Endothelial cell of umbilical vein (primary cell): ENCODE measurements at regions not wholly inside any gene's neighbourhood (a gene's known extent, or its start where the extent isn't known, plus 50 kb on each side); places are given as distances from the start of the nearest gene placed in this dataset.

ENCODE experiments used
- BruUV-seq: library from RNA; stranded (reverse); fragments of 400-500 nt; replicated peaks from 2 replicates; lab custom pipeline; 2021; lab: Mats Ljungman, UMichigan
- CTCF ChIA-PET: fragments of 300-600, 350-600 bp; sonication (Branson Sonifier 250); formaldehyde crosslinking; loops from one replicate; lab custom pipeline; 2021; ENCODE audit warnings: antibody characterized with exemption, inconsistent platforms; lab: Charles Lee
- POLR2A ChIA-PET: fragments of 300-600, 350-600 bp; sonication (Branson Sonifier 250); formaldehyde crosslinking; loops from one replicate; lab custom pipeline; 2021; ENCODE audit warnings: antibody characterized with exemption, inconsistent platforms; lab: Charles Lee
- DNase-seq: peaks from one replicate; pipeline ENCODE4 v3.0.0-alpha.2; 2011; ENCODE audit warnings: low read depth, low spot score
- FAIRE-seq: peaks from 2 replicates; lab custom pipeline; 2011; peaks lifted over from hg19 to GRCh38; lab: Jason Lieb, UNC
- H2AFZ ChIP-seq: 2 replicates; pipeline ENCODE4 v1.6.0; 2012; ENCODE audit warnings: low read depth, low read length, control low read depth, inconsistent platforms
- H3K27ac ChIP-seq: 2 replicates; pipeline ENCODE4 v1.5.1; 2011; ENCODE audit warnings: low read depth, mild to moderate bottlenecking, control low read depth, low read length, moderate library complexity; ENCODE audit not compliant: insufficient read depth
- H3K27me3 ChIP-seq, 2 experiments: 2 replicates each; pipeline versions ENCODE4 v1.6.0 to v1.6.1; 2011; ENCODE audit warnings: low read length in 2 of 2, mixed read lengths in 1 of 2; ENCODE audit not compliant: control insufficient read depth in 2 of 2, insufficient read depth in 2 of 2
- H3K36me3 ChIP-seq, 2 experiments: 2 replicates in 1 of 2; 3 replicates in 1 of 2; pipeline ENCODE4 v1.5.1; 2011; ENCODE audit warnings: low read length in 2 of 2, mild to moderate bottlenecking in 1 of 2, moderate library complexity in 1 of 2; ENCODE audit not compliant: control insufficient read depth in 2 of 2, insufficient read depth in 2 of 2; ENCODE audit errors: extremely low read depth in 1 of 2
- H3K4me1 ChIP-seq: 3 replicates; pipeline ENCODE4 v1.5.1; 2011; ENCODE audit warnings: mild to moderate bottlenecking, low read length; ENCODE audit not compliant: control insufficient read depth, insufficient read depth; ENCODE audit errors: extremely low read depth
- H3K4me2 ChIP-seq: 2 replicates; pipeline ENCODE4 v1.6.1; 2011; ENCODE audit warnings: low read length, control low read depth, mixed read lengths; ENCODE audit not compliant: insufficient read depth
- H3K4me3 ChIP-seq, 3 experiments: fragments of 200-600 bp in 1 of 3; sonication (generic), shearing (Covaris generic) in 1 of 3; replicated peaks in 1 of 3; 2 replicates each; pipeline ENCODE4 v1.5.1; 2011 to 2016; ENCODE audit warnings: control low read depth in 3 of 3, low read length in 3 of 3, mild to moderate bottlenecking in 2 of 3, inconsistent platforms in 1 of 3, low read depth in 1 of 3, moderate library complexity in 1 of 3; ENCODE audit not compliant: insufficient read depth in 1 of 3
- H3K79me2 ChIP-seq: 2 replicates; pipeline ENCODE4 v1.6.0; 2012; ENCODE audit warnings: low read length, inconsistent platforms; ENCODE audit not compliant: control insufficient read depth, insufficient read depth
- H3K9ac ChIP-seq: replicated peaks from 2 replicates; pipeline ENCODE3; 2011; ENCODE audit warnings: low read length, control low read depth; ENCODE audit not compliant: insufficient read depth; ENCODE audit errors: extremely low read depth
- H3K9me1 ChIP-seq: replicated peaks from 3 replicates; pipeline ENCODE4 v1.6.0; 2011; ENCODE audit warnings: mild to moderate bottlenecking, low read length; ENCODE audit not compliant: control insufficient read depth, insufficient read depth; ENCODE audit errors: extremely low read depth
- H3K9me3 ChIP-seq: replicated peaks from 2 replicates; pipeline ENCODE4 v1.5.1; 2012; ENCODE audit warnings: low read length, inconsistent platforms; ENCODE audit not compliant: control insufficient read depth, insufficient read depth
- H4K20me1 ChIP-seq: replicated peaks from 2 replicates; pipeline ENCODE3; 2011; ENCODE audit warnings: mild to moderate bottlenecking, low read length; ENCODE audit not compliant: control insufficient read depth, insufficient read depth; ENCODE audit errors: extremely low read depth
- EZH2 ChIP-seq: IDR thresholded peaks from 2 replicates; pipeline ENCODE4 v1.6.1; 2012; ENCODE audit warnings: borderline replicate concordance, low read depth, mild to moderate bottlenecking, moderate library complexity, low read length, inconsistent platforms; ENCODE audit not compliant: severe bottlenecking
- FOS ChIP-seq: IDR thresholded peaks from 2 replicates; pipeline ENCODE4 v1.6.1; 2011; ENCODE audit warnings: mild to moderate bottlenecking, low read length, moderate library complexity, borderline replicate concordance; ENCODE audit not compliant: insufficient read depth
- GATA2 ChIP-seq: IDR thresholded peaks from 2 replicates; pipeline ENCODE4 v1.7.0; 2011; ENCODE audit warnings: low read depth, mild to moderate bottlenecking, moderate library complexity, mixed read lengths, low read length; ENCODE audit not compliant: insufficient read length, insufficient read depth
- JUN ChIP-seq: IDR thresholded peaks from 2 replicates; pipeline ENCODE4 v1.6.1; 2011; ENCODE audit warnings: borderline replicate concordance, low read depth; ENCODE audit not compliant: insufficient read length, insufficient read depth
- MAX ChIP-seq: IDR thresholded peaks from 2 replicates; pipeline ENCODE4 v1.6.1; 2011; ENCODE audit not compliant: insufficient read depth, insufficient read length
- POLR2A ChIP-seq: IDR thresholded peaks from 2 replicates; pipeline ENCODE4 v1.6.1; 2012; ENCODE audit warnings: low read depth, mild to moderate bottlenecking, control low read depth, low read length
- POLR2AphosphoS5 ChIP-seq: IDR thresholded peaks from 2 replicates; pipeline ENCODE4 v1.6.1; 2012; ENCODE audit warnings: low read depth, mild to moderate bottlenecking, control low read depth, low read length, moderate library complexity; ENCODE audit not compliant: insufficient read depth
- dilution Hi-C: fragments of 300-500 bp; cut with MboI; formaldehyde crosslinking; loops from one replicate; pipeline ENCODE4 v1.15.0; 2019; ENCODE audit warnings: low sequenced_read_pairs; ENCODE audit not compliant: extremely low pct_ligation_motif_present
- intact Hi-C: fragments of 100-400 bp; cut with micrococcal nuclease; formaldehyde crosslinking; loops from one replicate; pipeline ENCODE4 v1.10.0; 2022
- TF ChIP-seq, protein P1 (sequence below), 2 donors: IDR thresholded peaks; 1 replicate in 1 of 2; 2 replicates in 1 of 2; pipeline ENCODE4 v1.5.1; 2011; ENCODE audit warnings: low read length in 2 of 2, mild to moderate bottlenecking in 2 of 2, moderate library complexity in 2 of 2, control low read depth in 1 of 2, inconsistent platforms in 1 of 2, low read depth in 1 of 2; ENCODE audit not compliant: insufficient read depth in 1 of 2; ENCODE audit errors: extremely low read depth in 1 of 2

- Histone ChIP-seq H3K9me1 (no peaks in the 10 kb centered on the region), H3K36me3 (no peaks in the 10 kb centered on the region), H3K9me3 (no peaks in the 10 kb centered on the region), H3K9ac (no peak overlapping the region), H3K27me3 (no peaks in the 10 kb centered on the region), H4K20me1 (no peaks in the 10 kb centered on the region), H3K4me3 (no peak overlapping the region), H3K27ac (no peak overlapping the region), H3K4me1 (no peaks in the 10 kb centered on the region), H2AFZ (no peak overlapping the region), H3K79me2 (no peaks in the 10 kb centered on the region), H3K4me2 (no peak overlapping the region)
- ChIA-PET CTCF (no interaction called here), POLR2A (no interaction called here)
- DNase-seq: no peak
- BruUV-seq: no TSS peak
- TF ChIP-seq EZH2 (no peak), POLR2A (no peak), GATA2 (no peak), POLR2AphosphoS5 (no peak), FOS (no peak), MAX (no peak), JUN (no peak)
- TF ChIP-seq, protein P1, sequence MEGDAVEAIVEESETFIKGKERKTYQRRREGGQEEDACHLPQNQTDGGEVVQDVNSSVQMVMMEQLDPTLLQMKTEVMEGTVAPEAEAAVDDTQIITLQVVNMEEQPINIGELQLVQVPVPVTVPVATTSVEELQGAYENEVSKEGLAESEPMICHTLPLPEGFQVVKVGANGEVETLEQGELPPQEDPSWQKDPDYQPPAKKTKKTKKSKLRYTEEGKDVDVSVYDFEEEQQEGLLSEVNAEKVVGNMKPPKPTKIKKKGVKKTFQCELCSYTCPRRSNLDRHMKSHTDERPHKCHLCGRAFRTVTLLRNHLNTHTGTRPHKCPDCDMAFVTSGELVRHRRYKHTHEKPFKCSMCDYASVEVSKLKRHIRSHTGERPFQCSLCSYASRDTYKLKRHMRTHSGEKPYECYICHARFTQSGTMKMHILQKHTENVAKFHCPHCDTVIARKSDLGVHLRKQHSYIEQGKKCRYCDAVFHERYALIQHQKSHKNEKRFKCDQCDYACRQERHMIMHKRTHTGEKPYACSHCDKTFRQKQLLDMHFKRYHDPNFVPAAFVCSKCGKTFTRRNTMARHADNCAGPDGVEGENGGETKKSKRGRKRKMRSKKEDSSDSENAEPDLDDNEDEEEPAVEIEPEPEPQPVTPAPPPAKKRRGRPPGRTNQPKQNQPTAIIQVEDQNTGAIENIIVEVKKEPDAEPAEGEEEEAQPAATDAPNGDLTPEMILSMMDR (IDR thresholded peaks at IDR 0.05; ENCODE audit: extremely low read depth in 1 of 2, insufficient read depth in 1 of 2, low read depth in 1 of 2, low read length in 2 of 2): no peak
- no peak for FAIRE-seq
- dilution Hi-C loops: no loop called here
- intact Hi-C loops: no loop called here
Measured at GRCh38 chr2:147088871-147089270, 756.0 kb upstream of the ACVR2A start.
